GM18873 (cell line): ENCODE measurements at regions not wholly inside any gene's neighbourhood (a gene's known extent, or its start where the extent isn't known, plus 50 kb on each side); places are given as distances from the start of the nearest gene placed in this dataset.
"Not testable (repeated sequence)": the region's sequence is repeated elsewhere in the genome, so short reads cannot be mapped to it uniquely, and the experiment has no call there.

ENCODE experiments used
- ATAC-seq: cut with Tn5 transposase; IDR thresholded peaks from one replicate; pipeline ENCODE4 v1.9.1; 2021; ENCODE audit warnings: mild to moderate bottlenecking, moderate library complexity, moderate number of reproducible peaks; ENCODE audit not compliant: unreplicated experiment, low FRiP score

GRCh38 chr1:146522812-146523211 lies 294.0 kb upstream of the NOTCH2NLA start:
- ATAC-seq, result not testable (repeated sequence)

DNA sequence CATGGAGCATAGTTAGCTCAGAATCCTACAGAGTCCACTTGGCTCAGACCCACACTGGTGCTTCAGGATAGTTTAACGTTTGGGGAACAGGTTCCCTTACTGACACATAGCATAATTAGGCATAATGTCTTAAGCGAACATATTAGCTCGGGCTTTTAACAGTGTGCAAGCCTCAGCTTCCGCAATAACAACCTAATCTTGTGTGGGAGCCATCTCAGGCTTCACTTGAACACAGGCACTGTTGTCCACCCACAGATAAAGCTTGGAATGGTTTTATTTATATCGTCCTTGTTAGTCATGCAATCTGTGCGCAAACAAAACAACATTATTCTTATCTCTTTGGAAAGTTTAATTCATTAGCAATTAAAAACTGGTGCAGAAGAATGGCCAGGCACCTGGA lies 293.5 kb upstream of the NOTCH2NLA start:
- not testable (repeated sequence) for ATAC-seq

- ATAC-seq, result not testable (repeated sequence)
These were observed 293.0 kb upstream of the NOTCH2NLA start for GRCh38 chr1:146521804-146522203.

- not testable (repeated sequence) for ATAC-seq
These were observed 284.9 kb upstream of the NOTCH2NLA start for GRCh38 chr1:146513754-146514153.

DNA sequence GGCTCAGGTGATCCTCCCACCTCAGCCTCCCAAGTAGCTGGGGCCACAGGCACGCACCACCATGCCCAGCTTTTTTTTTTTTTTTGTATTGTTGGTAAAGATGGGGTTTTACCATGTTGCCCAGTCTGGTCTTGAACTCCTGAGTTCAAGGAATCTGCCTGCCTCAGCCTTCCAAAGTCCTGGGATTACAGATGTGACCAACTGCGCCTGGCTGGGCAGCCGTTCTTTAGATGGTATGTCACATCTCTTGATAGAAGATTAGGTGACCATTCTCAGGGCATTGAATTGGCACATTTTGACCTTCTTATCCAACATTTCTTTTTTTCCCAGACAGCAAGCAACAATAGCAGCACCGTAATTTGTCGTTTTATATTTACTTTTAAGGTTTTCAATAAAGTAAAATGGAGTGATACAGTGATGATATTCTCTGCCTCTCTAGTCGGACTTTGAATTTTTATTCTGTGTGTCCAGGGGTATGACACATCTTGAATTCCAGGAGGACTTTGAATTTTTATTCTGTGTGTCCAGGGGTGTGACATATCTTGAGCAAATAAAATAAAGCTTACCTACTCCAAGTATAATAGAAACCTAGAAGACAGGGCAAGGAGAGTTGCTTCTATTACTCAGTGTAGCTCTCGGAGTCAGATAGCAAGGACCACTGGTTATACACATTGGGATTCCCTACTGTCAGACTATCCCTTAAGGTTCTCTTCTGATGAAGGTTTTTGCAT lies 282.4 kb upstream of the NOTCH2NLA start:
- ATAC-seq, result not testable (repeated sequence)

DNA sequence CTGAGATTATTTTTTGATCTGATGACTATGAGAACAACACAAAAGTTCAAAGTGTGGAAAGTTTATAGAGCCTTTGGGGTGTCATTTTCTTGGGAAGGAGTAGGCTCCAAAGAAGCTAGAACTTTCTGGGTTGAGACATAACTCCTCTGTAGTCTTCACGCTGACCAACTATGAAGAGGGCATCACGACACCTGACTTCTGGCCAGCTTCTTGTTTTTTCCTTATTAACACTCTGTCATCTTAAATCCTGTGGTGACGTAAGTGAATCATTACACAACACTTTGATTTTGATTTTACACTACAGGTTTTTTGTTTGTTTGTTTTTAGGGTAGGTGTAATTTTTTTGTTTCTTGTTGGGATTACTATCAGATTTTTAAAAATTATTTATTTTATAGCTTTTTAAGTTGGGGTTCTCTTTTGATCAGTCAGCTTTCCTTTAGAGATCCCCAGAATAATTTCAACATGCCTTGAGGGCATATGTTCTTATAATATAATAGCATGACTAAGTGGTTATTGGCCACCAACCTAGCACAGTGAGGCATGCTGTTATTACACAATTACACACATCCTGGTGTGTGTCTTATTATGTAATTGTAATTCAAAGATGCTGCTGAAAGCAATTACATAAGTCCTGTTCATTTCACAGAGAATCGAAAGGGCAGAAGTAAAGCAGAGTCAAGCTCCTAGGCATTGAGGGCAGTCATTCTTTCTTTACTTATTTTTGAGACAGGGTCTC lies 281.6 kb upstream of the NOTCH2NLA start:
- ATAC-seq, result not testable (repeated sequence)

DNA sequence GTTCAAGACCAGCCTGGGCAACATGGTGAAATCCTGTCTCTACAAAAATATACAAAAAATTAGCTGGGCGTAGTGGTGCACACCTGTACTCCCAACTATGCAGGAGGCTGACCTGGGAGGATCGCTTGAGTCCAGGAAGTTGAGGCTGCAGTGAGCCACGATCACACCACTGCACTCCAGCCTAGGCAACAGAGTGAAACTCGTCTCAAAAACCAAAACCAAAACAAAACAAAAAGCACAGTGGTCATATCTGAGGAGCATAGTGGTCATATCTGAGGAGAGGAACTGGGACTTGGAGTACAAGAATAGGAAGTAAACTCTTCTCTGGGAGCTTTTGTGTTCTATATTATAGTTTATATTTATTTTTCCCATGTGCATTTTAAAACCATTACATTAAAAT lies 275.3 kb upstream of the NOTCH2NLA start:
- not testable (repeated sequence) for ATAC-seq

DNA sequence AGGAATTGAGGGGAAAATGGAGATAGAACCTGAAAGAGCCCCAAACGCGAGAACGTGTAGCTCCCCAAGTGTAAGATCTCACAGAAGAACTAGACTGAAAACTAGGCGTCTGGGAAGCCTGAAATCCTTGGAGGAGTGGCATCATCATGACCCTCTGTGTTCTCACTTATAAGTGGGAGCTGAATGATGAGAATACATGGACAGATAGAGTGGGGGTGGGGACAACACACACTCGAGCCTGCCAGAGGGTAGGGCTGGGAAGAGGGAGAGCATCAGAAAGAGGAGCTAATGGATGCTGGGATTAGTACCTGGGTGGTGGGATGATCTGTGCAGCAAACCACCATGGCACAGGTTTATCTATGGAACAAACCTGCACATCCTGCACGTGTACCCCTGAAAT lies 258.7 kb upstream of the NOTCH2NLA start:
- ATAC-seq, result not testable (repeated sequence)

GRCh38 chr1:146487155-146487554 lies 258.3 kb upstream of the NOTCH2NLA start:
- ATAC-seq, result not testable (repeated sequence)

DNA sequence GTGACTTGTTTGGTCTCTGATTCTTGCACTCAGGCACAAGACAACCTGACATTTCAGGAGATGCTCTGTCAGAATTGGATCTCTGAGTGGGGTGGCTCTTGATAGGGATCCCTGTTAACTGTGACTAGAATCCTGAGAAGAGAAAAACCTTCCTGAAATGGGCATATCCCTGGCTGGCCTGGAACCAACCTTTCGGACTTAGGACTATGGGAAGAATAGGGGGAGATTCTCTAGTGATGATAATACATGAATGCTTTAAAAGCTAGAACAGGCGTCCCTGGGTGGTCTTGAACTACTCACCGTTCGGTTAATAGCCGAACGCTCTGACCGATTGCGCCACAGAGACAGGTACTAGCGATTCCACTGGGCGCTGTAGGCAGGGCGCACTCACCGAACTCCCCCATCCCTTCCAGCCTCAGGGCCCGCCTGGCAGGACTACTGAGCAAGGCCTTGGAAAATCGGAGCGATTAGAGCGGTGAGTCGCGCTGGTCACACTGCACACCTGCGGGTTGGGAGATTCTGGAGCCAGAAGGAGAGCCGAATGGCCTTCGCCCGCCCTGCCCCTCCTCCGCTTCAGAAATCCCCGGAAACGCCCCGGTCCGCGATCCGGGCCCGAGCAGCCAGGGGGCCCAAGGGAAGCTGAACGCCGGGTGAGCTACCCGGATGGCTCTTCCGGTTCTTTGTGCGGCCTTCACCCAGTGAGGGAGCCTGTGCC lies 257.6 kb upstream of the NOTCH2NLA start:
- not testable (repeated sequence) for ATAC-seq

GRCh38 chr1:146484195-146484594 lies 255.4 kb upstream of the NOTCH2NLA start:
- not testable (repeated sequence) for ATAC-seq

- ATAC-seq, result not testable (repeated sequence)
These were observed 250.4 kb upstream of the NOTCH2NLA start for GRCh38 chr1:146479188-146479587.

GRCh38 chr1:146478125-146478720 lies 249.4 kb upstream of the NOTCH2NLA start:
- ATAC-seq, result not testable (repeated sequence)

- not testable (repeated sequence) for ATAC-seq
These were observed 246.3 kb upstream of the NOTCH2NLA start for GRCh38 chr1:146475086-146475485.

DNA sequence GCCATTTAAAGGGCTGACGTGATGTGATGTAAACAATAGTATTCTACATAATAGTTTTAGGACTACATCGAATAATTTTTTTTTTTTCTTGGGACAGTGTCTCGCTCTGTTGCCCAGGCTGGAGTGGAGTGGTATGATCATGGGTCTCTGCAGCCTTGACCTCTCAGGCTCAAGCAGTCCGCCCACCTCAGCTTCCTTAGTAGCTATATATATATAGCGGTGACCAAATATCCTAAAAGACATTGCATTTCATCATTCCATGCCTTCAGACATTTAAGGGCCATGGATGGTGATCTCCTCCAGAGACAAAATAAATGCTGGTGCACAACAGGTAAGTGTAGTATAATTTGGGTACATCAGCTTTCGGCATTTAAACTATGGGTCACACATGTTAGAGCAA lies 245.4 kb upstream of the NOTCH2NLA start:
- not testable (repeated sequence) for ATAC-seq

DNA sequence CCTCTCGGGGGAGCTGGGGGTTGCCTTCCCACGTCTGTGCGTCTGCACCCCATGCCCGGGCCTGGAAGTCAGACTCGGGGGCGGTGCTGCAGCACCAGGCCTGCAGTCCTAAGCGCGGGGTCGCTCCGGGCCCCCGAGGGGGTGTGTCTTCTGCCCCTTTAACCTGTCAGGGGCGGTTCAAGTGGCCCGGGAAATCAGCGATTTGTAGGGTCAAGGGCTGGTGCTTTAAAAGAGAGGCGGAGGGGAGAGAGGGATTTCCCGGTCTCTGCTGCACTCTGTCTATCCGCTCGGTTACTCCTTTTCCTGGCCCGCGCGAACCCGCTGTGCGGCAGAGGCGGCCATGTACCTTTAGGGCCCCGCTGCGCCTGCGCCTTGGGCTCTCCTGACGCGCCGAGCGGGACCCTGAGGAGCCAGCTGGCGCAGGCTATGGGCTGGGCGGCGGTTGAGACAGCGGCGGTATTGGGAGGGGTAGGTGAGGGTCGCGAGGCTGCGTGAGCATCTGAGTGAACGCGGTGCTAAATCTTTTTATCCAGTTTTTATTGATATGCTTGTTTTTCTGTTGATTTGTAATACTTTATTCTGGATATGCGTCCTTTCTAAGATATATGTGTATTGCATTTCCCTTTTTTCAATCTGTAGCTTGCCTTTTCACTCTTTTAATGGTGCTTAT lies 243.5 kb upstream of the NOTCH2NLA start:
- not testable (repeated sequence) for ATAC-seq

- ATAC-seq, result not testable (repeated sequence)
These were observed 231.1 kb upstream of the NOTCH2NLA start for GRCh38 chr1:146459939-146460338.

DNA sequence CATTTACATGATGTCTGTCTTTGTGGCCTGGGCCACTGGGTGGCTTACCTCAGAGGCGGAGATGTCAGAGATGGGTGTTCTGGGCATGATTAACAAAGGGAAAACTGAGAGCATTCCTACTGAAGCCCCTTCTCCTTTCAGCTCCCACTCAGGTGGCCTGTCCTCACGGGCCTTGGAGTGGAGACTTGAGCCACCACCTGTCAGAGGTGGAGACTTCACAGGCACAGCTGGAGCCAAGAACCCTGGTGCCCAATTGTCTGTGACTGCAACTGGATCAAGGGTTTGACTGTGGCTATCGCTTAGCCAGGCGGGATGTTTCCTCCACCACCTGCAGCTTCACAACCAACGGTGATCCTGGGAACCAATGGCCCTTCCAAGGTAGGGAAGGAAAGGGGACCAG lies 230.5 kb upstream of the NOTCH2NLA start:
- not testable (repeated sequence) for ATAC-seq

GRCh38 chr1:146448877-146449246 lies 220.0 kb upstream of the NOTCH2NLA start:
- ATAC-seq, result not testable (repeated sequence)
